ENCODE measurements at regions not wholly inside any gene's neighbourhood (a gene's known extent, or its start where the extent isn't known, plus 50 kb on each side); places are given as distances from the start of the nearest gene placed in this dataset.

GRCh38 chr22:47406180-47406834, 643.9 kb downstream of the TBC1D22A start:
- TF ChIP-seq CTCF (IDR thresholded peaks at IDR 0.05) (no peak), ZFX (IDR thresholded peaks at IDR 0.05; ENCODE audit: borderline replicate concordance) (no peak)
